ENCODE measurements at regions not wholly inside any gene's neighbourhood (a gene's known extent, or its start where the extent isn't known, plus 50 kb on each side); places are given as distances from the start of the nearest gene placed in this dataset.
"Not testable (repeated sequence)": the region's sequence is repeated elsewhere in the genome, so short reads cannot be mapped to it uniquely, and the experiment has no call there.

- no peaks in the 10 kb centered on the region for H3K36me3 ChIP-seq (ENCODE audit: insufficient read depth, low read length)
- H3K4me3 ChIP-seq (ENCODE audit: low read length): no peak overlapping the region
- no peaks in the 10 kb centered on the region for H3F3A ChIP-seq (ENCODE audit: insufficient read depth, low read length, poor library complexity, severe bottlenecking)
- no peak overlapping the region for H3K4me2 ChIP-seq (ENCODE audit: low read length)
- TF ChIP-seq EZH2 (IDR thresholded peaks at IDR 0.05; ENCODE audit: borderline replicate concordance, insufficient read depth, low read length, poor library complexity, severe bottlenecking) (no peak), RAD21 (conservative IDR thresholded peaks at IDR 0.05) (no peak), POLR2AphosphoS5 (IDR thresholded peaks at IDR 0.05) (no peak), TAF1 (IDR thresholded peaks at IDR 0.05; ENCODE audit: low read depth) (no peak), SMC3 (conservative IDR thresholded peaks at IDR 0.05; ENCODE audit: poor library complexity) (no peak), EP300 (conservative IDR thresholded peaks at IDR 0.05; ENCODE audit: poor library complexity, severe bottlenecking) (no peak), MXI1 (conservative IDR thresholded peaks at IDR 0.05; ENCODE audit: poor library complexity, severe bottlenecking) (no peak)
- TF ChIP-seq, protein P1, sequence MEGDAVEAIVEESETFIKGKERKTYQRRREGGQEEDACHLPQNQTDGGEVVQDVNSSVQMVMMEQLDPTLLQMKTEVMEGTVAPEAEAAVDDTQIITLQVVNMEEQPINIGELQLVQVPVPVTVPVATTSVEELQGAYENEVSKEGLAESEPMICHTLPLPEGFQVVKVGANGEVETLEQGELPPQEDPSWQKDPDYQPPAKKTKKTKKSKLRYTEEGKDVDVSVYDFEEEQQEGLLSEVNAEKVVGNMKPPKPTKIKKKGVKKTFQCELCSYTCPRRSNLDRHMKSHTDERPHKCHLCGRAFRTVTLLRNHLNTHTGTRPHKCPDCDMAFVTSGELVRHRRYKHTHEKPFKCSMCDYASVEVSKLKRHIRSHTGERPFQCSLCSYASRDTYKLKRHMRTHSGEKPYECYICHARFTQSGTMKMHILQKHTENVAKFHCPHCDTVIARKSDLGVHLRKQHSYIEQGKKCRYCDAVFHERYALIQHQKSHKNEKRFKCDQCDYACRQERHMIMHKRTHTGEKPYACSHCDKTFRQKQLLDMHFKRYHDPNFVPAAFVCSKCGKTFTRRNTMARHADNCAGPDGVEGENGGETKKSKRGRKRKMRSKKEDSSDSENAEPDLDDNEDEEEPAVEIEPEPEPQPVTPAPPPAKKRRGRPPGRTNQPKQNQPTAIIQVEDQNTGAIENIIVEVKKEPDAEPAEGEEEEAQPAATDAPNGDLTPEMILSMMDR (IDR thresholded peaks at IDR 0.05; ENCODE audit: poor library complexity, severe bottlenecking): no peak
- TF ChIP-seq, protein P2, sequence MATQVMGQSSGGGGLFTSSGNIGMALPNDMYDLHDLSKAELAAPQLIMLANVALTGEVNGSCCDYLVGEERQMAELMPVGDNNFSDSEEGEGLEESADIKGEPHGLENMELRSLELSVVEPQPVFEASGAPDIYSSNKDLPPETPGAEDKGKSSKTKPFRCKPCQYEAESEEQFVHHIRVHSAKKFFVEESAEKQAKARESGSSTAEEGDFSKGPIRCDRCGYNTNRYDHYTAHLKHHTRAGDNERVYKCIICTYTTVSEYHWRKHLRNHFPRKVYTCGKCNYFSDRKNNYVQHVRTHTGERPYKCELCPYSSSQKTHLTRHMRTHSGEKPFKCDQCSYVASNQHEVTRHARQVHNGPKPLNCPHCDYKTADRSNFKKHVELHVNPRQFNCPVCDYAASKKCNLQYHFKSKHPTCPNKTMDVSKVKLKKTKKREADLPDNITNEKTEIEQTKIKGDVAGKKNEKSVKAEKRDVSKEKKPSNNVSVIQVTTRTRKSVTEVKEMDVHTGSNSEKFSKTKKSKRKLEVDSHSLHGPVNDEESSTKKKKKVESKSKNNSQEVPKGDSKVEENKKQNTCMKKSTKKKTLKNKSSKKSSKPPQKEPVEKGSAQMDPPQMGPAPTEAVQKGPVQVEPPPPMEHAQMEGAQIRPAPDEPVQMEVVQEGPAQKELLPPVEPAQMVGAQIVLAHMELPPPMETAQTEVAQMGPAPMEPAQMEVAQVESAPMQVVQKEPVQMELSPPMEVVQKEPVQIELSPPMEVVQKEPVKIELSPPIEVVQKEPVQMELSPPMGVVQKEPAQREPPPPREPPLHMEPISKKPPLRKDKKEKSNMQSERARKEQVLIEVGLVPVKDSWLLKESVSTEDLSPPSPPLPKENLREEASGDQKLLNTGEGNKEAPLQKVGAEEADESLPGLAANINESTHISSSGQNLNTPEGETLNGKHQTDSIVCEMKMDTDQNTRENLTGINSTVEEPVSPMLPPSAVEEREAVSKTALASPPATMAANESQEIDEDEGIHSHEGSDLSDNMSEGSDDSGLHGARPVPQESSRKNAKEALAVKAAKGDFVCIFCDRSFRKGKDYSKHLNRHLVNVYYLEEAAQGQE (IDR thresholded peaks at IDR 0.05; ENCODE audit: borderline replicate concordance): no peak
- H3K27me3 ChIP-seq (ENCODE audit: insufficient read depth, low read depth, low read length): no peaks in the 10 kb centered on the region
- no peaks in the 10 kb centered on the region for H4K20me1 ChIP-seq (ENCODE audit: insufficient read depth)
- H3K79me2 ChIP-seq (replicated peaks; ENCODE audit: insufficient read depth, low read length): no peaks in the 10 kb centered on the region
- H3K9ac ChIP-seq (ENCODE audit: low read length): no peak overlapping the region
- H3K27ac ChIP-seq (ENCODE audit: low read length): no peak overlapping the region
- no peaks in the 10 kb centered on the region for H3K9me2 ChIP-seq (ENCODE audit: insufficient read depth, low read length)
- H2AFZ ChIP-seq (ENCODE audit: low read depth, low read length): no peak overlapping the region
- no peaks in the 10 kb centered on the region for H3K9me3 ChIP-seq (ENCODE audit: low read length)
These were observed 67.0 kb upstream of the SFSWAP start for GRCh38 chr12:131643631-131644452.

DNA sequence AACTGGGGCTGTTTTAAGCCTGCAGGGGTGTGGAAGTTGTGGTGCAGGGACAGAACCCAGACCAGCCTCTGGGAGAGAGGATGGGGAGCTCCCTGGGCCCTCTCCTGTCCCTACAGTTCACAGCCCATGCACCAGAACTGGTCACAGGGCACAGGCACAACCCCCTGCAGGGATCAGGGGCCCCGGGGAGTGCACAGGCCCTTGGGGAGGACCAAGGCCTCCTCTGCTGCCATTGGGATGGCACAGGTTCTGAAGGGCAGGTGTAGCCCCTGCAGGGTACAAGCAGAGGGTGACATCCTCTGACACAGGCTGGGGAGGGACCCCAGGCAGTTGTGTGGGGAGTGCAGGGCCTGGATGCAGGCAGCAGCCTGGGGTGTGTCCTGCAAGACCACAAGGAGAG, 66.4 kb upstream of the SFSWAP start:
- Histone ChIP-seq H3F3A (ENCODE audit: insufficient read depth, low read length, poor library complexity, severe bottlenecking) (no peaks in the 10 kb centered on the region), H3K27me3 (ENCODE audit: insufficient read depth, low read depth, low read length) (no peaks in the 10 kb centered on the region), H3K9me2 (ENCODE audit: insufficient read depth, low read length) (no peaks in the 10 kb centered on the region), H3K79me2 (replicated peaks; ENCODE audit: insufficient read depth, low read length) (no peaks in the 10 kb centered on the region), H3K36me3 (ENCODE audit: insufficient read depth, low read length) (no peaks in the 10 kb centered on the region), H3K27ac (ENCODE audit: low read length) (no peak overlapping the region), H4K20me1 (ENCODE audit: insufficient read depth) (no peaks in the 10 kb centered on the region), H3K9ac (ENCODE audit: low read length) (no peak overlapping the region), H3K4me2 (ENCODE audit: low read length) (no peak overlapping the region), H3K9me3 (ENCODE audit: low read length) (no peaks in the 10 kb centered on the region), H3K4me3 (ENCODE audit: low read length) (no peak overlapping the region), H2AFZ (ENCODE audit: low read depth, low read length) (no peak overlapping the region)
- TF ChIP-seq EZH2 (IDR thresholded peaks at IDR 0.05; ENCODE audit: borderline replicate concordance, insufficient read depth, low read length, poor library complexity, severe bottlenecking) (no peak), RAD21 (conservative IDR thresholded peaks at IDR 0.05) (no peak), EP300 (conservative IDR thresholded peaks at IDR 0.05; ENCODE audit: poor library complexity, severe bottlenecking) (no peak), TAF1 (IDR thresholded peaks at IDR 0.05; ENCODE audit: low read depth) (no peak), POLR2AphosphoS5 (IDR thresholded peaks at IDR 0.05) (no peak), MXI1 (conservative IDR thresholded peaks at IDR 0.05; ENCODE audit: poor library complexity, severe bottlenecking) (no peak), SMC3 (conservative IDR thresholded peaks at IDR 0.05; ENCODE audit: poor library complexity) (no peak)
- TF ChIP-seq, protein P2 (IDR thresholded peaks at IDR 0.05; ENCODE audit: borderline replicate concordance): no peak
- TF ChIP-seq, protein P1 (IDR thresholded peaks at IDR 0.05; ENCODE audit: poor library complexity, severe bottlenecking): no peak

GRCh38 chr12:131644917-131645316, 66.0 kb upstream of the SFSWAP start:
- H3K79me2 ChIP-seq (replicated peaks; ENCODE audit: insufficient read depth, low read length); H3K27ac ChIP-seq (ENCODE audit: low read length); H3K9ac ChIP-seq (ENCODE audit: low read length); H2AFZ ChIP-seq (ENCODE audit: low read depth, low read length); H3F3A ChIP-seq (ENCODE audit: insufficient read depth, low read length, poor library complexity, severe bottlenecking); H3K9me2 ChIP-seq (ENCODE audit: insufficient read depth, low read length); H3K36me3 ChIP-seq (ENCODE audit: insufficient read depth, low read length); H4K20me1 ChIP-seq (ENCODE audit: insufficient read depth); H3K4me3 ChIP-seq (ENCODE audit: low read length); H3K9me3 ChIP-seq (ENCODE audit: low read length); H3K27me3 ChIP-seq (ENCODE audit: insufficient read depth, low read depth, low read length); H3K4me2 ChIP-seq (ENCODE audit: low read length): not testable (repeated sequence)

Data from neural cell (in vitro differentiated cells).